GM21619 (cell line): ENCODE measurements at regions not wholly inside any gene's neighbourhood (a gene's known extent, or its start where the extent isn't known, plus 50 kb on each side); places are given as distances from the start of the nearest gene placed in this dataset.

Experiments
- ATAC-seq: cut with Tn5 transposase; IDR thresholded peaks from one replicate; pipeline ENCODE4 v1.9.1; 2021; ENCODE audit not compliant: unreplicated experiment

- no peak for ATAC-seq
Measured at GRCh38 chr1:193313354-193314140, 127.1 kb upstream of the B3GALT2 start.

GRCh38 chr1:193312432-193312831 lies 126.0 kb upstream of the B3GALT2 start:
- ATAC-seq = no peak

GRCh38 chr1:193311226-193311948 lies 125.0 kb upstream of the B3GALT2 start:
- ATAC-seq = no peak

GRCh38 chr1:193310564-193310963 lies 124.2 kb upstream of the B3GALT2 start:
- no peak for ATAC-seq

- no peak for ATAC-seq
Measured at GRCh38 chr1:193309936-193310475, 123.6 kb upstream of the B3GALT2 start.

GRCh38 chr1:193308438-193308837 lies 122.0 kb upstream of the B3GALT2 start:
- no peak for ATAC-seq

- ATAC-seq = no peak
Measured at GRCh38 chr1:193306430-193306829, 120.0 kb upstream of the B3GALT2 start.
